Endothelial cell of umbilical vein (primary cell): ENCODE measurements at regions not wholly inside any gene's neighbourhood (a gene's known extent, or its start where the extent isn't known, plus 50 kb on each side); places are given as distances from the start of the nearest gene placed in this dataset.
A peak's percentile ranks its signal among the peaks of the same experiment; 100 is the strongest.

Source experiments
- POLR2AphosphoS5 ChIP-seq: IDR thresholded peaks from 2 replicates; pipeline ENCODE4 v1.6.1; 2012; ENCODE audit warnings: low read depth, mild to moderate bottlenecking, control low read depth, low read length, moderate library complexity; ENCODE audit not compliant: insufficient read depth
- TF ChIP-seq, protein P1 (sequence below), 2 donors: IDR thresholded peaks; 1 replicate in 1 of 2; 2 replicates in 1 of 2; pipeline ENCODE4 v1.5.1; 2011; ENCODE audit warnings: low read length in 2 of 2, mild to moderate bottlenecking in 2 of 2, moderate library complexity in 2 of 2, control low read depth in 1 of 2, inconsistent platforms in 1 of 2, low read depth in 1 of 2; ENCODE audit not compliant: insufficient read depth in 1 of 2; ENCODE audit errors: extremely low read depth in 1 of 2

GRCh38 chr14:66070542-66071319, 415.4 kb upstream of the CCDC196 start:
- no peak for TF ChIP-seq POLR2AphosphoS5
- TF ChIP-seq, protein P1, sequence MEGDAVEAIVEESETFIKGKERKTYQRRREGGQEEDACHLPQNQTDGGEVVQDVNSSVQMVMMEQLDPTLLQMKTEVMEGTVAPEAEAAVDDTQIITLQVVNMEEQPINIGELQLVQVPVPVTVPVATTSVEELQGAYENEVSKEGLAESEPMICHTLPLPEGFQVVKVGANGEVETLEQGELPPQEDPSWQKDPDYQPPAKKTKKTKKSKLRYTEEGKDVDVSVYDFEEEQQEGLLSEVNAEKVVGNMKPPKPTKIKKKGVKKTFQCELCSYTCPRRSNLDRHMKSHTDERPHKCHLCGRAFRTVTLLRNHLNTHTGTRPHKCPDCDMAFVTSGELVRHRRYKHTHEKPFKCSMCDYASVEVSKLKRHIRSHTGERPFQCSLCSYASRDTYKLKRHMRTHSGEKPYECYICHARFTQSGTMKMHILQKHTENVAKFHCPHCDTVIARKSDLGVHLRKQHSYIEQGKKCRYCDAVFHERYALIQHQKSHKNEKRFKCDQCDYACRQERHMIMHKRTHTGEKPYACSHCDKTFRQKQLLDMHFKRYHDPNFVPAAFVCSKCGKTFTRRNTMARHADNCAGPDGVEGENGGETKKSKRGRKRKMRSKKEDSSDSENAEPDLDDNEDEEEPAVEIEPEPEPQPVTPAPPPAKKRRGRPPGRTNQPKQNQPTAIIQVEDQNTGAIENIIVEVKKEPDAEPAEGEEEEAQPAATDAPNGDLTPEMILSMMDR (IDR thresholded peaks at IDR 0.05; ENCODE audit: extremely low read depth in 1 of 2, insufficient read depth in 1 of 2, low read depth in 1 of 2, low read length in 2 of 2), result peak; percentile 78 to 88
